NCI-H128 (cell line): ENCODE measurements at regions not wholly inside any gene's neighbourhood (a gene's known extent, or its start where the extent isn't known, plus 50 kb on each side); places are given as distances from the start of the nearest gene placed in this dataset.
"Not testable (repeated sequence)": the region's sequence is repeated elsewhere in the genome, so short reads cannot be mapped to it uniquely, and the experiment has no call there.

ENCODE experiments used
- DNase-seq: peaks from one replicate; lab custom pipeline; 2025; ENCODE audit not compliant: unreplicated experiment; lab: John Stamatoyannopoulos, UW

DNA sequence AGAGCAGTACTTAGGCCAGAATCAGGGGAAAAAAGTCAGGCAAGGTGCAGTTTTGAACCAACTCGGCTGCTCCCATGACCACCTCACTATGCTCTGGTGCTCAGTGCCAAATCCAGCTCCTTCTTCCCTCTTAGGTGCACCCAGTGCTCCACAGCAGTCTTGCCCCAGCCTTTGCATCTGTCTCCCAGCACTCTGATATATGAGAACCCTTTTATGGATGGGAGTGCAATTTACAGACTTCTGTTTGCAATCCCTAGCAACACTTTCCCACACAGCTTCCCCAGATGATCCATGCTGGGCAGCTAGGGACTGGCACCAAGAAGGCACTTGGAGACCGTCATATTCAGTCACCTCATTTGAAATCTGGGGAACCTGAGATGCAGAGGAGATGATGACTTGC is 267.9 kb upstream of the CCL2 start:
- no peak for DNase-seq

DNA sequence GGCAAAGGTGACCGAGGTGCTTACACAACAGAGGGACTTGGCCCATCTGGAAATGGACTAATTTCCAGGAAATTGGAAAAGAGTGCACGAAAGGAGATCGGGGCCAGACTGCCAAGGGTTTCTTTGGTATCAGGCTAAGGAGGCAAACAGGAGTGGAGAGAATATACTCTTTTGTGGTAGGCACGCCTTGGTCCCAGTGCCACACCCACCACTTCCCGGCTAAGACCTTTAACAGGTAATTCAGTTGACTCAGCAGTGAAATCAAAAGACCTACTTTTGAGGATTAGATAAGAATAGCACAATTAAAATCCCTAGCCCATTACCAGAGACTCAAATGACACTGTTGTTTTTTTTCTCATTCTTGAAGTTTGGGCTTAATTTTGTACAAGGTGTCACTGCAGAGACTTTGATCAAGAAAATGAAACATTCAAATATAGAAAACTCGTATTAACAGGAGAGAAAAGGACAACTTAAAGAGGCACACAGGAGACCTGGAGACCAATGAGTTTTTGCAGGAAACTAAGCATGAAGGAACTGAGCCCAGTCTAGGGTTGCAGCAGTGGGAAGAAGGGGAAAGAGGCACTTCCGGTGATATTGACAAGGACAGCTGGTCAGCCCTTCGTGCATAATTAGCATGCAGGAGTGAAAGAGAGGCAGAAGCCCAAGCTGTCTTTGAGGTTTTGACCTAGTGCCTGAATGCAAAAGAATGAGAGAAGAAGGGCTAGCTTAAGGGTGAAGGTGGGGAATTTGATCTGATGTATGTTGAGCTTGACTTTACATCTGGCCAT is 265.5 kb upstream of the CCL2 start:
- DNase-seq: no peak

- no peak for DNase-seq
These were observed 264.0 kb upstream of the CCL2 start for GRCh38 chr17:33990943-33991706.

GRCh38 chr17:33992113-33992512 is 263.0 kb upstream of the CCL2 start:
- DNase-seq: no peak

GRCh38 chr17:34000639-34001038 is 254.4 kb upstream of the CCL2 start:
- no peak for DNase-seq

- no peak for DNase-seq
These were observed 253.8 kb upstream of the CCL2 start for GRCh38 chr17:34001246-34001645.

GRCh38 chr17:34006126-34006525 is 249.0 kb upstream of the CCL2 start:
- DNase-seq: no peak

- no peak for DNase-seq
These were observed 247.0 kb upstream of the CCL2 start for GRCh38 chr17:34008125-34008524.

- no peak for DNase-seq
These were observed 245.2 kb upstream of the CCL2 start for GRCh38 chr17:34009912-34010311.

- DNase-seq: no peak
These were observed 244.6 kb upstream of the CCL2 start for GRCh38 chr17:34010534-34010933.

DNA sequence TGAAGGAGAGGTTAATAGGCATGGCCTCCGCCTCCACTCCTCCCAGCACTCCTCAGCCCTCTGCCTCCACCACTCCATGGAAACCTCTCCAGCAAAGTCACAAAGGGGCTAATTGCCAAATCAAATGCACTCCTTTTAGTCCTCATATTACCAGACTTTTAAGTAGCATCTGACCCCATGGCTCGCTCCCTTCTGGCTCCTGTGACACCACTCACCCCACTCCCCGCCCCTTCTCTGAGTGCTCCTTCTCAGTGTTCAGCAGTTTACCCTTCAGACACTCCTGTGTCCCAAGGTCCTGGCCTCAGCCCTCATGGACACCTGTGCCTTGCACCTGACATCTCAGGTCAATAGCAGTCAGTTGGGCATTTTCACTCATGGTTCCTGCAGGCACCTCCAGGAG is 243.5 kb upstream of the CCL2 start:
- DNase-seq: no peak

- no peak for DNase-seq
These were observed 242.2 kb upstream of the CCL2 start for GRCh38 chr17:34012709-34013375.

DNA sequence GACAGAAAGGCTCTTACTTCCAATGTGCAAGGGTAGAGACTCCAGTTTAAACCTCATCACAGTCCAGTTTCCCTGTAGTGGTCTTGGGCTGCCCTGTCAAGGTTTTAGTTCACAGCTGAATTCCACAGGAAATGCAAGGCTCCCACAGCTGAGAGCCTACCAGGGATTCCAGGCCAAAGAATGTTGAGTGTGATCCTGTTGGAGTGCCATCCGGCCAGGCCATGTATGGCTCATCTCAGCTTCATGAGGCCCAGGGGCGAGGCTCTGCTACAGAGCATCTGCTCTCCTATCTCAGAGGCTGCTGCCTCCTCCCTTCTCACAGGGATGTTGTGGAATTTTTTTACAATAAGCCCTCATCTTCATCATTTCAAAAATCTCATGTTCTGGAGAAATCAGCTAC is 239.8 kb upstream of the CCL2 start:
- DNase-seq: no peak

DNA sequence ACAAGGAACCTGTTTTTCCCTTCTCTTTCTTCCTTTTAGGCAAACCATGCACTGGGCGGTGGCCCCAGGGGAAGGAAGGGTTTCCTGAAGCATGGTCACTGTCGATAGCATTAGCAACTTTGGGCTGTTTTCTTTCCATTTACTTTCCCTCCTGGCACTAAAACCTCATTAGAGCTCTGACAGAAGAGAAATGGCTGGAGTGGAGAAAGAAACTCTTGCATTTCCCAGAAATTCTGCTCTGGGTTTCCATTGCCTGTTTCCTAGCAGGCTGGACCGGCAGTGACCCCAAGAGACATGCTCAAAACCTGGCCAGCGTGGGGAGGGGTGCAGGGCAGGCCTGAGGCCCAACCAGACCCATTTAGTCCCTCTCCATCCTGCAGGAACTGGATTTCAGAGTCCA is 230.7 kb upstream of the CCL2 start:
- no peak for DNase-seq

DNA sequence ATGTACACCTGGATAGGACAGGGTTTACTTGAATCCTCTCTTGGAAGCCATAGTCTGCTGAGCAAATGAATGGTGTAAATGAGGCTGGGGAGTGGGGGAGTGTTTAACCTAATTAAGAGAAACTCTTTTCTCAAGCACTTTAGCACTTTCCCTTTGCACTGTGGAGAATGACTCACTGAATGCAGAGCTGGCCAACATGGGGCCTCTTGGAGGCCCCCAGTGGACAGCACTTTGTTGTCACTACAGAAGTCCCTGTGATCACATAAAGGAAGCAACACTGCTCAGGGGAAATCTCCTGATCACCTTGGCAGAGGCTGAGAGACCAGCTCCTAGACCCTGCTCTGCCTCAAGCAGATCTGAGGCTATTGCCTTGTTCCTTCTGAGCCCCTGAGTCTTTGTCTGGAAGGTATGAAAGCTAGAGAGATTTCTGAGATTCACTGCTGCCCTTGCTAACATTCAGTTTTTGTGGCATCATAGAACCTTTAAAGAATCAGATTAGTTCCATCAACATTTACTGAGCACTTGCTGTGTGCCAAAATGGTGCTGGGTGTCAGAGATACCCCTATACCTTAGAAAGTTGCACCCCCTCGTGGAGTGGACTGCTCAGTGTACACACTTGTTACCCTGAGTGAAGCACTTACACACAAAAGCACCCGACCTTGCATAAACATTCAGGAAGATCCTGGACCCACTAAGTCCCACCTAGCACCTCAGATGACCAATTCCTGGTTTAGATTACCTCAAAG is 230.1 kb upstream of the CCL2 start:
- no peak for DNase-seq

DNA sequence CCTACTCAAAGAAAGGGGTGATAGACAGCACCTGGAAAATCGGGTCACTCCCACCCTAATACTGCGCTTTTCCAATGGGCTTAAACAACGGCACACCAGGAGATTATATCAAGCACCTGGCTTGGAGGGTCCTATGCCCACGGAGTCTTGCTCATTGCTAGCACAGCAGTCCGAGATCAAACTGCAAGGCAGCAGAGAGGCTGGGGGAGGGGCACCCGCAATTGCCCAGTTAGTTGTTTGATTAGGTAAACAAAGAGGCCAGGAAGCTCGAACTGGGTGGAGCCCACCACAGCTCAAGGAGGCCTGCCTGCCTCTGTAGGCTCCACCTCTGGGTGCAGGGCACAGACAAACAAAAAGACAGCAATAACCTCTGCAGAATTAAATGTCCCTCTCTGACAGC is 224.5 kb upstream of the CCL2 start:
- not testable (repeated sequence) for DNase-seq

DNA sequence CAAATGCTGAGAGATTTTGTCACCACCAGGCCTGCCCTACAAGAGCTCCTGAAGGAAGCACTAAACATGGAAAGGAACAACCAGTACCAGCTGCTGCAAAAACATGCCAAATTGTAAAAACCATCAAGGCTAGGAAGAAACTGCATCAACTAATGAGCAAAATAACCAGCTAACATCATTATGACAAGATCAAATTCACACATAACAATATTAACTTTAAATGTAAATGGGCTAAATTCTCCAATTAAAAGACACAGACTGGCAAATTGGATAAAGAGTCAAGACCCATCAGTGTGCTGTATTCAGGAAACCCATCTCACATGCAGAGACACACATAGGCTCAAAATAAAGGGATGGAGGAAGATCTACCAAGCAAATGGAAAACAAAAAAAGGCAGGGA is 222.8 kb upstream of the CCL2 start:
- not testable (repeated sequence) for DNase-seq

GRCh38 chr17:34038786-34039185 is 216.3 kb upstream of the CCL2 start:
- not testable (repeated sequence) for DNase-seq

DNA sequence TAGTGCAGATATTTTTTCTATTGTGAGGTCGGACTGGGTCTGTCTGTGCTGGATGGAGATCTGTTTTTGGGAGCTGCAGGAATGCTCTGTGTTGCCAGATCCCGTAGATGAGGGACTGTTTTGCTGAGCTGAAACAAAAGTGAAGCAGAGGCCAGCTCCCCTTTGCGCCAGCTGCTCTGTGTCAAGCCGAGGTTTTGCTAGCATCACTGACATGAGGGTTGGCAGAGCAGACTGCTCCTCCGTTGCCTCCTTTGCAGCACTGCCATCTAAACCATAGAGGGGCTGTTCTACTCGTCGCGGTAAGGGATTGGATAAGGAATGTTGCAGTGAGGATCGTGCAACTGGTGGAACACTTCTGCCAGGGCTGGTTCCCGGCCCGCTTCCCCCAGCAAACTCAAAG is 215.9 kb upstream of the CCL2 start:
- DNase-seq: not testable (repeated sequence)

DNA sequence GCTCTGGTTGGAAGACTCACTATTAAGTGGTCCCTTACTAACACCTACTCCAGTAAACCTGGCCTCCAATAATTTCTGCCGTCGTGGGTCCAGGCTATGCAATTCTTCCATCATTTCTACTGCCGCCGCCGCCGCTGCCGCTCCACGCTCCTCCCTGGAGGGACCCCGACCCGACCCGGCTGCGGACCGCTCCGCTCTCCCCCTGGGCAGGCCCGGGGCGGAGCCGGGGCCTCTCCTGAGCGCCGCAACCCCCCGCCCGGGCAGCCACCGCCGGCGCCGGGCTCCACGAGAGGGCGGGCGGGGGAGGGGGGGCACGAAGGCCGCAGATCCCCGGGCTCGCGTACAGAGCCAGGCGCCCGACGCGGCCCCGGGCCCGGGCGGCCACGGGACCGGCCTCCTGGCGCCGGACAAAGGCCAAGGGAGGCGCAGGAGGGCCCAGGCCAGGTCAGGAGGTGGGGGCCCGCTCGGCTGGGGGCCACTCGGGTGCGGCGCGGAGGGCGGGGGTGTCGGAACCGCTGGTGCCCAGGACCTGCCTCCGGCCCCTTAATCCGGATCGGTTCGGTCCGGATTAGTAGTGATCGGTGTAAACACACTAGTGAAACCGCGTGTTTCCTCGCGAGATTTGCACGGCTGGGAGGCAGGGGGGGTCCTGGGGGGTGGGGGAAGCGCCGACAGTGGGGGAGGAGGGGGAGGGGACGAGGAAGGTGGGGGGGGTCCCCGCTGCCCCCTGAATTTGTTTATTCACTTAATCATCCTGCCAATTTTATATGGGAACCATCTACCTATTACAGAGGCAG is 215.1 kb upstream of the CCL2 start:
- DNase-seq: not testable (repeated sequence)
